ENCODE measurements at regions not wholly inside any gene's neighbourhood (a gene's known extent, or its start where the extent isn't known, plus 50 kb on each side); places are given as distances from the start of the nearest gene placed in this dataset.

DNA sequence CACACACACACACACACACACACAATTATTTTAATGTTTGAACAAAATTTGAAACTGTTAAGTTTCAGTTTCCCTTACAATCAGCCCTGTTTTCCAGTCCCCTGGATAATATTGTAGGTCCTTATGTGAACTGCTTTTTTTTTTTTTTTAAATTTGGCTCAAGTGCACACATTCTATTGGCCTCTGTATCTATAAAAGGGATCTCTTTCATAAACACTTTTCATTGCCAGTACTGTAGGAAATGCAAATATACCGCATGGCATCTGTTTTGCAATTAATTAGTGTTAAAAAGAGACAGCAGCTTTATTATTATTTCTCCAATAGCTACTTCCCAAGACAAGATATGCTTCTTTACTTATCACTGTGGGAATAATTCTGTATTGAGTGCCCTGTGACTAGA, 738.7 kb downstream of the EPHA4 start:
- WGBS (ENCODE audit: low lambda C conversion rate, missing lambda C conversion rate): 67% methylated on average over 1 of the region's 1 CpG
- TF ChIP-seq EZH2 (IDR thresholded peaks at IDR 0.05; ENCODE audit: borderline replicate concordance) (no peak), EZH2phosphoT487 (IDR thresholded peaks at IDR 0.05; ENCODE audit: low read depth, severe bottlenecking, unreplicated experiment) (no peak)
- TF ChIP-seq, protein P1, sequence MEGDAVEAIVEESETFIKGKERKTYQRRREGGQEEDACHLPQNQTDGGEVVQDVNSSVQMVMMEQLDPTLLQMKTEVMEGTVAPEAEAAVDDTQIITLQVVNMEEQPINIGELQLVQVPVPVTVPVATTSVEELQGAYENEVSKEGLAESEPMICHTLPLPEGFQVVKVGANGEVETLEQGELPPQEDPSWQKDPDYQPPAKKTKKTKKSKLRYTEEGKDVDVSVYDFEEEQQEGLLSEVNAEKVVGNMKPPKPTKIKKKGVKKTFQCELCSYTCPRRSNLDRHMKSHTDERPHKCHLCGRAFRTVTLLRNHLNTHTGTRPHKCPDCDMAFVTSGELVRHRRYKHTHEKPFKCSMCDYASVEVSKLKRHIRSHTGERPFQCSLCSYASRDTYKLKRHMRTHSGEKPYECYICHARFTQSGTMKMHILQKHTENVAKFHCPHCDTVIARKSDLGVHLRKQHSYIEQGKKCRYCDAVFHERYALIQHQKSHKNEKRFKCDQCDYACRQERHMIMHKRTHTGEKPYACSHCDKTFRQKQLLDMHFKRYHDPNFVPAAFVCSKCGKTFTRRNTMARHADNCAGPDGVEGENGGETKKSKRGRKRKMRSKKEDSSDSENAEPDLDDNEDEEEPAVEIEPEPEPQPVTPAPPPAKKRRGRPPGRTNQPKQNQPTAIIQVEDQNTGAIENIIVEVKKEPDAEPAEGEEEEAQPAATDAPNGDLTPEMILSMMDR (IDR thresholded peaks at IDR 0.05; ENCODE audit: poor library complexity): no peak
- no peak for DNase-seq (ENCODE audit: low spot score)
- Histone ChIP-seq H3K4me3 (no peak overlapping the region), H3K36me3 (replicated peaks; ENCODE audit: insufficient read depth, low read depth) (no peaks in the 10 kb centered on the region), H2AFZ (no peak overlapping the region), H3K27me3 (no peaks in the 10 kb centered on the region), H3K4me2 (no peak overlapping the region), H3K79me2 (no peaks in the 10 kb centered on the region), H3K4me1 (ENCODE audit: insufficient read depth) (no peaks in the 10 kb centered on the region), H4K20me1 (ENCODE audit: insufficient read depth, poor library complexity, severe bottlenecking) (no peaks in the 10 kb centered on the region), H3K9me3 (ENCODE audit: low read depth) (no peaks in the 10 kb centered on the region), H3K9me2 (replicated peaks; ENCODE audit: insufficient read depth) (no peaks in the 10 kb centered on the region), H3K27ac (no peak overlapping the region)

GRCh38 chr2:220835583-220835982, 736.5 kb downstream of the EPHA4 start:
- Histone ChIP-seq H3K4me1 (ENCODE audit: insufficient read depth) (no peaks in the 10 kb centered on the region), H2AFZ (no peak overlapping the region), H4K20me1 (ENCODE audit: insufficient read depth, poor library complexity, severe bottlenecking) (no peaks in the 10 kb centered on the region), H3K9me2 (replicated peaks; ENCODE audit: insufficient read depth) (no peaks in the 10 kb centered on the region), H3K4me3 (no peak overlapping the region), H3K4me2 (no peak overlapping the region), H3K36me3 (replicated peaks; ENCODE audit: insufficient read depth, low read depth) (no peaks in the 10 kb centered on the region), H3K27me3 (no peaks in the 10 kb centered on the region), H3K9me3 (ENCODE audit: low read depth) (no peaks in the 10 kb centered on the region), H3K27ac (no peak overlapping the region), H3K79me2 (no peaks in the 10 kb centered on the region)
- TF ChIP-seq EZH2phosphoT487 (IDR thresholded peaks at IDR 0.05; ENCODE audit: low read depth, severe bottlenecking, unreplicated experiment) (no peak), EZH2 (IDR thresholded peaks at IDR 0.05; ENCODE audit: borderline replicate concordance) (no peak)
- TF ChIP-seq, protein P1 (IDR thresholded peaks at IDR 0.05; ENCODE audit: poor library complexity): no peak
- WGBS (ENCODE audit: low lambda C conversion rate, missing lambda C conversion rate): 88% methylated on average over 5 of the region's 5 CpGs
- no peak for DNase-seq (ENCODE audit: low spot score)

DNA sequence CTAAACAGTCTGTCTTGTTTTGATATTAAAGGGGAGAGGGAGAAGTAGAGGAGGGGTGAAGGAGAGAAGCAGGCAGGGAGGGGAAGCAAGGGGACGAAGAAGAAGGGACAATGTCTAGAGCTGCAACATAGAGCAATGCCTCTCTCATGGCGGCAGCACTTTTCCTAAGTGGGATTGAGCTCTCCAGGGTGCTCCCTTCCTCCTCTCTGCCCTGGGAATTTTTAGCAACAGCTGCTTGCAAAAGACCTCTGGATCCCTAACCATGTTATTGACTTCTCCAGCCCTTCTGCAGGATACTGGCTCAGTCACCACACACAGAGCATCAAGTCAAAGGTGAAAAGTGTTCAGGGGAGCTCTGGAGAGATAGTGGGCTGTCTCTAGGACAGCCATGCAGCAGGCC, 734.9 kb downstream of the EPHA4 start:
- WGBS (ENCODE audit: low lambda C conversion rate, missing lambda C conversion rate): 88% methylated on average over 2 of the region's 2 CpGs
- TF ChIP-seq, protein P1 (IDR thresholded peaks at IDR 0.05; ENCODE audit: poor library complexity): no peak
- TF ChIP-seq EZH2phosphoT487 (IDR thresholded peaks at IDR 0.05; ENCODE audit: low read depth, severe bottlenecking, unreplicated experiment): no peak
- Histone ChIP-seq H3K9me2 (replicated peaks; ENCODE audit: insufficient read depth) (no peaks in the 10 kb centered on the region), H3K4me2 (no peak overlapping the region), H2AFZ (no peak overlapping the region), H3K27ac (no peak overlapping the region), H3K9me3 (ENCODE audit: low read depth) (no peaks in the 10 kb centered on the region), H3K79me2 (no peaks in the 10 kb centered on the region), H3K4me1 (ENCODE audit: insufficient read depth) (no peaks in the 10 kb centered on the region), H3K4me3 (no peak overlapping the region), H4K20me1 (ENCODE audit: insufficient read depth, poor library complexity, severe bottlenecking) (no peaks in the 10 kb centered on the region), H3K36me3 (replicated peaks; ENCODE audit: insufficient read depth, low read depth) (no peaks in the 10 kb centered on the region), H3K27me3 (no peaks in the 10 kb centered on the region)
- DNase-seq (ENCODE audit: low spot score): no peak

Measured in hepatocyte (in vitro differentiated cells).